ENCODE measurements at regions not wholly inside any gene's neighbourhood (a gene's known extent, or its start where the extent isn't known, plus 50 kb on each side); places are given as distances from the start of the nearest gene placed in this dataset.

- Histone ChIP-seq H3K4me2 (ENCODE audit: low read depth, low read length) (0 out of 2 replicates have a peak overlapping the region, but pooled peaks have one; percentile 16), H2AFZ (ENCODE audit: low read length) (no peak overlapping the region), H3K9ac (ENCODE audit: insufficient read depth, low read depth, low read length) (no peak overlapping the region), H3K36me3 (replicated peaks in 1 of 2; ENCODE audit: control insufficient read depth in 1 of 2, insufficient read depth in 2 of 2, low read length in 2 of 2) (no peaks in the 10 kb centered on the region), H3K9me3 (ENCODE audit: low read length) (no peaks in the 10 kb centered on the region), H3K4me1 (ENCODE audit: insufficient read depth, low read length) (peaks cover 86% of the 10 kb centered on the region), H3K27ac (ENCODE audit: extremely low read length, insufficient read depth, low read length) (peak overlapping the region; percentile 44), H3K27me3 (ENCODE audit: control insufficient read depth in 1 of 2, insufficient read depth in 2 of 2, low read length in 2 of 2) (no peaks in the 10 kb centered on the region), H4K20me1 (ENCODE audit: insufficient read depth, low read length) (no peaks in the 10 kb centered on the region), H3K79me2 (ENCODE audit: insufficient read depth, low read length) (peaks cover 18% of the 10 kb centered on the region), H3K4me3 (replicated peaks in 1 of 3; ENCODE audit: insufficient read depth in 1 of 3, low read depth in 2 of 3, low read length in 3 of 3) (no peak overlapping the region)
- TF ChIP-seq TOE1 (CRISPR knock-in tag; IDR thresholded peaks at IDR 0.05), result no peak
- TF ChIP-seq AHDC1 (CRISPR knock-in tag; IDR thresholded peaks at IDR 0.05; ENCODE audit: borderline replicate concordance), result peak; percentile 3; the same call in 1 of the 2 replicates
- no peak for TF ChIP-seq HMG20B (CRISPR knock-in tag; conservative IDR thresholded peaks at IDR 0.05)
- TF ChIP-seq FOXJ3 (CRISPR knock-in tag; IDR thresholded peaks at IDR 0.05; ENCODE audit: borderline replicate concordance), result no peak
- no peak for TF ChIP-seq CCDC6 (CRISPR knock-in tag; IDR thresholded peaks at IDR 0.05)
- TF ChIP-seq SYNCRIP (IDR thresholded peaks at IDR 0.05; ENCODE audit: insufficient read depth, low read depth, low read length), result no peak
- TF ChIP-seq ZNF282 (IDR thresholded peaks at IDR 0.05; ENCODE audit: partially characterized antibody), result no peak
- peak; percentile 94 for TF ChIP-seq ZNF24 (IDR thresholded peaks at IDR 0.05)
- 0 out of 2 replicates have a peak, but pooled peaks have one; percentile 5 for TF ChIP-seq ZNF264 (CRISPR knock-in tag; IDR thresholded peaks at IDR 0.05)
- 0 out of 2 replicates have a peak, but pooled peaks have one; percentile 30 for TF ChIP-seq ZMYM2 (CRISPR knock-in tag; IDR thresholded peaks at IDR 0.05)
- 94% methylated on average over 2 of the region's 2 CpGs for WGBS (ENCODE audit: low lambda C conversion rate)
- CTCF ChIA-PET (ENCODE audit: low intra/inter-chr PET ratio, low total read pairs), result no interaction called here
- FAIRE-seq (no peak), DNase-seq (ENCODE audit: low spot score) (no peak), ATAC-seq (no peak)
- no TSS peak for BruUV-seq (replicated peaks)
- intact Hi-C loops (cut with micrococcal nuclease; ENCODE audit: unreplicated experiment) (loop anchor here (2.0 to 10.0 kb wide), 2 partner anchors 47 to 91 kb away; no protein-coding TSS in a partner anchor), in situ Hi-C loops (cut with HindIII; ENCODE audit: extremely low pct_ligation_motif_present, low pct_unique_long_range_greater_than_20kb) (no loop called here)
- POLR2A ChIA-PET, result no interaction called here
Observed at GRCh38 chr5:60493372-60493771, 206.6 kb downstream of the DEPDC1B start.
